ENCODE measurements at regions not wholly inside any gene's neighbourhood (a gene's known extent, or its start where the extent isn't known, plus 50 kb on each side); places are given as distances from the start of the nearest gene placed in this dataset.

DNA sequence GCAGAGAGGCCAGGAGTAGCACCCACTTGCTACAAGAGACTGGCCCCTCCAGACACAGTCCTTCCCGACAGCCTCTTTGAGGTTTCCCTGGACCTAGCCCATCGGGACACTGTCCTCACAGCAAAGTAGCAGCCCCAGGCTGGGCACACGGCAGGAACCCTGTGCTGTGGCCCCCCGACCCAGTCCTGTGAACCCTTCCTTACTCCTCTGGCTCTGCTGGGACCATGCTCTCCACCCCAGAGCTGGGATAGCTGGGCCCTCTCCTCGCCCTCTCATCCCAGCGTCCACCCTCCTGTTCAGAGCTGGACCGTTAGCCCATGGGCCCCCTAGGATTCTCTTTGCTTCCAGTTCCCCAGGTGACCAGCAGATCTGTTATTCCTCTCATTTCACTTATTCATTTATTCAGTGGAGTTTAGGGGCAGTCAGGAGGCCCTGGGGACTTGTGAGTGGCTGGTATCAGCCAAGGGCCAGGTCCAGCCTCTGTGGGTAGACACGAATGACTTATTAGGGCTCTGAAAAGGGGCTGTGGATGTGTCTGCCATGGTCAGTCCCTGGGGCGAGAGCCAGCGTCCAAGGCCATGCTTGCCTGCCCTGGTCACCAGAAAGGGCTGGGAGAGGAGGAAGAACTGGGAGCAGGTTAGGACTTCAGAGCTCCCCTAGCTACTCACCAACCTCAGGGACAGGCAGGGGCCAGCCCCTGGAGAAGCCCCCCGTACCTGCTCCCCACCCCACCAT, 117.6 kb upstream of the RUNX3 start:
- Mint-ChIP-seq H3K9me3 (peaks cover 3 to 4% of the 10 kb centered on the region in 2 experiments; a peak in 2 of 5 replicates), H3K27ac (no peak overlapping the region; a peak in 1 of 7 replicates), H3K4me1 (peaks cover 0 to 9% of the 10 kb centered on the region in 2 experiments; a peak in 1 of 4 replicates), H3K36me3 (ENCODE audit: insufficient read depth in 1 of 3, low read depth in 3 of 3) (no peaks in the 10 kb centered on the region; a peak in 2 of 7 replicates), H3K4me3 (no peak overlapping the region), H3K27me3 (ENCODE audit: low read depth) (no peaks in the 10 kb centered on the region; the same call in 1 of the 2 replicates)
- Histone ChIP-seq H4K91ac (ENCODE audit: insufficient read length, low read depth, low read length) (no peak overlapping the region), H3K4me1 (ENCODE audit: insufficient read depth, low read length) (no peaks in the 10 kb centered on the region), H3K79me2 (ENCODE audit: insufficient read depth, low read length) (no peaks in the 10 kb centered on the region), H2AK5ac (ENCODE audit: insufficient read length, low read length) (no peak overlapping the region), H3K9me3 (ENCODE audit: control insufficient read depth, low read depth, low read length) (no peaks in the 10 kb centered on the region), H3T11ph (ENCODE audit: low read length) (no peak overlapping the region), H3K14ac (ENCODE audit: insufficient read depth, low read length) (no peak overlapping the region), H3K9ac (ENCODE audit: extremely low read depth, insufficient read length, low read length) (no peak overlapping the region), H2BK12ac (ENCODE audit: insufficient read length, low read depth, low read length) (no peak overlapping the region), H4K8ac (replicated peaks; ENCODE audit: insufficient read length, low read depth, low read length) (no peak overlapping the region), H3K4ac (ENCODE audit: low read depth, low read length) (no peak overlapping the region), H2BK20ac (ENCODE audit: low read depth, low read length, poor library complexity, severe bottlenecking) (no peak overlapping the region), H2BK120ac (ENCODE audit: low read depth, low read length, poor library complexity, severe bottlenecking) (no peak overlapping the region), H2AFZ (ENCODE audit: low read length) (no peak overlapping the region), H4K5ac (ENCODE audit: insufficient read length, low read depth, low read length) (no peak overlapping the region), H3K27me3 (ENCODE audit: insufficient read depth, low read length) (no peaks in the 10 kb centered on the region), H3K23ac (ENCODE audit: insufficient read length, low read depth, low read length) (no peak overlapping the region), H3K27ac (ENCODE audit: insufficient read length, low read depth, low read length) (no peak overlapping the region), H3K56ac (ENCODE audit: insufficient read length, low read depth, low read length) (no peak overlapping the region), H2BK5ac (ENCODE audit: insufficient read length, low read length) (no peak overlapping the region), H4K20me1 (ENCODE audit: control insufficient read depth, insufficient read depth, insufficient read length) (no peaks in the 10 kb centered on the region), H3K4me2 (ENCODE audit: insufficient read depth, insufficient read length, low read length) (no peak overlapping the region), H3K23me2 (ENCODE audit: insufficient read length, low read depth, low read length, poor library complexity, severe bottlenecking) (no peaks in the 10 kb centered on the region), H3K79me1 (ENCODE audit: insufficient read depth, low read depth, low read length, poor library complexity, severe bottlenecking) (no peaks in the 10 kb centered on the region), H3K18ac (ENCODE audit: insufficient read length, low read depth, low read length) (no peak overlapping the region), H2BK15ac (ENCODE audit: low read depth, low read length) (no peak overlapping the region)
- no peak for DNase-seq
- WGBS (ENCODE audit: extremely low coverage, insufficient read length, low lambda C conversion rate): no CpG with 5 or more reads among the region's 11 CpGs
- TF ChIP-seq, protein P1, sequence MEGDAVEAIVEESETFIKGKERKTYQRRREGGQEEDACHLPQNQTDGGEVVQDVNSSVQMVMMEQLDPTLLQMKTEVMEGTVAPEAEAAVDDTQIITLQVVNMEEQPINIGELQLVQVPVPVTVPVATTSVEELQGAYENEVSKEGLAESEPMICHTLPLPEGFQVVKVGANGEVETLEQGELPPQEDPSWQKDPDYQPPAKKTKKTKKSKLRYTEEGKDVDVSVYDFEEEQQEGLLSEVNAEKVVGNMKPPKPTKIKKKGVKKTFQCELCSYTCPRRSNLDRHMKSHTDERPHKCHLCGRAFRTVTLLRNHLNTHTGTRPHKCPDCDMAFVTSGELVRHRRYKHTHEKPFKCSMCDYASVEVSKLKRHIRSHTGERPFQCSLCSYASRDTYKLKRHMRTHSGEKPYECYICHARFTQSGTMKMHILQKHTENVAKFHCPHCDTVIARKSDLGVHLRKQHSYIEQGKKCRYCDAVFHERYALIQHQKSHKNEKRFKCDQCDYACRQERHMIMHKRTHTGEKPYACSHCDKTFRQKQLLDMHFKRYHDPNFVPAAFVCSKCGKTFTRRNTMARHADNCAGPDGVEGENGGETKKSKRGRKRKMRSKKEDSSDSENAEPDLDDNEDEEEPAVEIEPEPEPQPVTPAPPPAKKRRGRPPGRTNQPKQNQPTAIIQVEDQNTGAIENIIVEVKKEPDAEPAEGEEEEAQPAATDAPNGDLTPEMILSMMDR (conservative IDR thresholded peaks at IDR 0.05): no peak

All from H9 (cell line).